Activated CD8-positive, alpha-beta T cell treated with anti-CD3 and anti-CD28 coated beads, Interleukin-2, amount 10 ng/mL, durations not matched to agents 7 days and 5 days (primary cell): ENCODE measurements at regions not wholly inside any gene's neighbourhood (a gene's known extent, or its start where the extent isn't known, plus 50 kb on each side); places are given as distances from the start of the nearest gene placed in this dataset.

Experiments
- ATAC-seq: fragments of 150-1000 bp; cut with Tn5 transposase; one replicate; pipeline ENCODE4 v1.10.0; 2021; ENCODE audit warnings: moderate library complexity
- CTCF ChIA-PET: fragments of 350-600 bp; sonication (Branson Sonifier 250); formaldehyde crosslinking; loops from one replicate; lab custom pipeline; 2021; ENCODE audit warnings: antibody characterized with exemption; lab: Charles Lee
- POLR2A ChIA-PET: fragments of 350-600 bp; sonication (Branson Sonifier 250); formaldehyde crosslinking; loops from one replicate; lab custom pipeline; 2021; ENCODE audit warnings: antibody characterized with exemption; lab: Charles Lee
- DNase-seq: peaks from one replicate; pipeline ENCODE4 v3.0.0-alpha.2; 2020
- H3K27ac Mint-ChIP-seq: one replicate; pipeline ENCODE4 v1.8.0; 2021; ENCODE audit warnings: mild to moderate bottlenecking, mixed read lengths
- H3K27me3 Mint-ChIP-seq: one replicate; pipeline ENCODE4 v1.8.0; 2021; ENCODE audit warnings: low read depth, mixed read lengths
- H3K36me3 Mint-ChIP-seq: one replicate; pipeline ENCODE4 v1.8.0; 2021; ENCODE audit warnings: low read depth, mixed read lengths
- H3K4me1 Mint-ChIP-seq: one replicate; pipeline ENCODE4 v1.8.0; 2021; ENCODE audit warnings: low read depth, mixed read lengths
- H3K4me3 Mint-ChIP-seq: one replicate; pipeline ENCODE4 v1.8.0; 2021; ENCODE audit warnings: mild to moderate bottlenecking, mixed read lengths
- H3K9me3 Mint-ChIP-seq: one replicate; pipeline ENCODE4 v1.8.0; 2022; ENCODE audit warnings: mixed read lengths; ENCODE audit not compliant: insufficient read depth

GRCh38 chr1:30650038-30650967 is 73.1 kb downstream of the MATN1 start:
- peaks cover 11% of the 10 kb centered on the region for H3K27me3 Mint-ChIP-seq
- ChIA-PET POLR2A (no interaction called here), CTCF (no interaction called here)
- peaks cover 2% of the 10 kb centered on the region for H3K36me3 Mint-ChIP-seq
- ATAC-seq (no peak), DNase-seq (no peak)
- no peaks in the 10 kb centered on the region for H3K9me3 Mint-ChIP-seq
- H3K27ac Mint-ChIP-seq: peak overlapping the region; percentile 21
- H3K4me1 Mint-ChIP-seq: no peaks in the 10 kb centered on the region
- H3K4me3 Mint-ChIP-seq: no peak overlapping the region

DNA sequence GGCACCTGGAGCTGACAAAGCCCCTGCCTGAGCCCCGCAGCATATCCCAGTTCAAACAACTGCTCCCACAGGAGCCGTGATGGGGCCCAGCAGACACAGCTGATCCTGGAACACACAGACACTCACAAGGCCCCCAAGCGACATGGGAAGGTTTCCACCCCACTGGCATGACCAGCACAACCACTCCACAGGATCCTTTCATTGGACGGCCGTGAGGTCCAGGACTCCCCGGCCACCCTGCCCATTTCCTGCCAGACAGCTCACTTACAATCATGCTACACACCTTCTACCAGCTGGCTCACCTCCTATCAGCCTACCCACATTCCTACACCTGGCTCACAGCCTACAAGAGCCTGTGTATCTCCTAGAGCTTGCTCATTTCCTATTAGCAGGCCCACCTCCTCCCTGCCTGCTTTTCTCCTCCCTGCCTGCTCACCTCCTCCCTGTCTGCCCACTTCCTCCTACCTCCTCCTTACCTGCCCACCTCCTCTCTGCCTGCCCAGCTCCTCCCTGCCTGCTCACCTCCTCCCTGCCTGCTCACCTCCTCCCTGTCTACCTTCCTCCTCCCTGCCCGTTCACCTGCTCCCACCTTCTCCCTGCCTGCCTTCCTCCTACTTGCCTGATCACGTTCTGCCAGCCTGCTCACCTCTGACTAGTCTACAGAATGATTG is 73.9 kb downstream of the MATN1 start:
- DNase-seq (no peak), ATAC-seq (no peak)
- H3K9me3 Mint-ChIP-seq: no peaks in the 10 kb centered on the region
- ChIA-PET CTCF (no interaction called here), POLR2A (no interaction called here)
- H3K27me3 Mint-ChIP-seq: peaks cover 11% of the 10 kb centered on the region
- H3K27ac Mint-ChIP-seq: no peak overlapping the region
- no peaks in the 10 kb centered on the region for H3K36me3 Mint-ChIP-seq
- no peak overlapping the region for H3K4me3 Mint-ChIP-seq
- no peaks in the 10 kb centered on the region for H3K4me1 Mint-ChIP-seq

GRCh38 chr1:30648408-30649000 is 74.9 kb downstream of the MATN1 start:
- Mint-ChIP-seq H3K27ac (no peak overlapping the region), H3K27me3 (peaks cover 11% of the 10 kb centered on the region), H3K4me1 (no peaks in the 10 kb centered on the region), H3K4me3 (no peak overlapping the region), H3K36me3 (no peaks in the 10 kb centered on the region), H3K9me3 (no peaks in the 10 kb centered on the region)
- CTCF ChIA-PET: no interaction called here
- no peak for ATAC-seq
- POLR2A ChIA-PET: no interaction called here
- DNase-seq: no peak

DNA sequence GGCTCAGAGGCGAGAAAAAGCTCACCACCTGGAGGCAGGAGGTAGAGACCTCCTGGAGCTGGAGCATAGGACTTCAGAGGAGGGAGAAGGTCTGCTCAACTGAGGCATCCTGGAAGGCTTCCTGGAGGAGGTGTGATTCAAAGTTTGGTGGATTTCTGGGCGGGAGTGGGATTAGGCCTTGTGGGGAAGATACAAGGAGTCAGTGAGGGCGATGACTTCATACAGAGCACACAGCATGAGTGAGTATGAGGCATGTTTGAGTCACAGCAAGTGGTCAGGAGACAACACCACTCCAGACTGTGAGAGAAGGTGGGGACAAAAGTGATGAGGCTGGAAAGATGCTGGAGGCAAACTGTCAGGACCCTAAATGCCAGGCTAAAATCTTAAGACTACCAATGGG is 77.6 kb downstream of the MATN1 start:
- POLR2A ChIA-PET: no interaction called here
- DNase-seq: no peak

DNA sequence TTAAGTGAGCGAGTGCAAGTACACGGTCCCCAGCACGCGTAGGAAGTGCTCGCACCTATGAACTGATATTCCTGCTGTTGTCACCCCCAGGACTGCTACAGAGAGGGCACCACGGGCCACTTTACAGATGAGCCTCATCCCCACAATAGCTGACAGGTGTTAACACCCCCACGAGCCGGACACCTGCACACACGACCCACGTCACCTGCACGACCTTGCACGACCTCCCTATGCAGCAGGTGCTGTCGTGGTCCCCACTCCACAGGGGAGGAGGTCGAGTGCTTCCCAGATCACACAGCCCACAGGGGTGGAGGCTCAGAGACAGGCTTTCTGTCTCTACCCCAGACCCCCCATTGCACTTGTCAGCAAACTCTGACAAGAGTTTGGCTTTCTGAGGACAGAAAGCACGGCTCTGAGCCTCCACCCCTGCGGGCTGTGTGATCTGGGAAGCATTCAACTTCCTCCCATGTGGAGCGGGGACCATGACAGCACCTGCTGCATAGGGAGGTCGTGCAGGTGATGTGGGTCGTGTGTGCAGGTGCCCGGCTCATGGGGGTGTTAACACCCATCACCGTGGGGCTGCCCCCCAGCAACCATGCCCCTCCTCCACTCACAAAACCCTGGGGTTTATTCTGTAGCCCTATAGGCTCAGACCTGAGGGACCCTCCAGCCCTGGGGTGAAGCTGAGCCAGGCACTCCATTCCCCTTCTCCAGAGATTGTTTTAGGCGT is 80.8 kb downstream of the MATN1 start:
- ChIA-PET POLR2A (no interaction called here), CTCF (no interaction called here)
- Mint-ChIP-seq H3K4me3 (no peak overlapping the region), H3K4me1 (no peaks in the 10 kb centered on the region), H3K27me3 (no peaks in the 10 kb centered on the region), H3K27ac (no peak overlapping the region), H3K36me3 (no peaks in the 10 kb centered on the region), H3K9me3 (no peaks in the 10 kb centered on the region)
- no peak for DNase-seq
- no peak for ATAC-seq

More for the DNA sequence above, 77.6 kb downstream of the MATN1 start:
- Mint-ChIP-seq H3K4me3 (no peak overlapping the region), H3K9me3 (no peaks in the 10 kb centered on the region), H3K27ac (no peak overlapping the region), H3K36me3 (no peaks in the 10 kb centered on the region), H3K4me1 (no peaks in the 10 kb centered on the region), H3K27me3 (peaks cover 8% of the 10 kb centered on the region)
- no peak for ATAC-seq
- CTCF ChIA-PET: no interaction called here

GRCh38 chr1:30641572-30642353 is 81.6 kb downstream of the MATN1 start:
- H3K9me3 Mint-ChIP-seq: no peaks in the 10 kb centered on the region
- H3K4me3 Mint-ChIP-seq: no peak overlapping the region
- POLR2A ChIA-PET: no interaction called here

DNA sequence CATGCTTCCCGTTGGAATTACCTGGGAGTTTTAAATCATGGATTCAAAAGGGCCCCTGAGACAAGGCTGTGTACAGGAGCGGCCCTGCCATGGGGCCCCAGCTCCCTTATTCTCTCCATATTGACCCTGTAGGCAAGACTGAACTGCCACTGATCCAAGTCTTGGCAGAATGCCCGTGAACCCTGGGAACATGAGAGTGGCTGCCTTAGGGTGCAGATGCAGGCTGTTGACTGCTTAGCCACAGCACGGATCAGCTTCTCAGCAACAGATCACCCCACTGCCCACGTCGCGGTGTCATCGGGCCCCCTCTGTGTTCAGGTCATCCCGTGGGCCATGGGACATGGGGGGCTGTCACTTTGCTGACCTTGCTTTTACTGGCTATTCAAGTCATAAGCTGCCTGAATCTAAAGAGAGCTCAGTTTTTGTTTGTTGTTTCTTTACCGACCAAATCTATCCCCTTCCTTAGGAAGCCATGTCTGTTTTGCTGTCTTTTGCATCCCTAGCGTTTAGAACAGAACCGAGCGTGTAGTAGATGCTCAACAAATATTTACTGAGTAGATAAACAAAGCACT is 83.4 kb downstream of the MATN1 start:
- Mint-ChIP-seq H3K4me1 (no peaks in the 10 kb centered on the region), H3K27ac (no peak overlapping the region)
- CTCF ChIA-PET: interaction anchor here (0.6 to 0.8 kb wide), 2 partner anchors 77 to 161 kb away, joined by 3 read pairs; no protein-coding TSS in a partner anchor

More at GRCh38 chr1:30641572-30642353, 81.6 kb downstream of the MATN1 start:
- CTCF ChIA-PET: interaction anchor here (0.7 kb wide), 1 partner anchor 138 kb away, joined by 3 read pairs; no protein-coding TSS in a partner anchor
- H3K36me3 Mint-ChIP-seq: no peaks in the 10 kb centered on the region
- ATAC-seq (no peak), DNase-seq (no peak)
- no peaks in the 10 kb centered on the region for H3K4me1 Mint-ChIP-seq
- no peak overlapping the region for H3K27ac Mint-ChIP-seq
- no peaks in the 10 kb centered on the region for H3K27me3 Mint-ChIP-seq

DNA sequence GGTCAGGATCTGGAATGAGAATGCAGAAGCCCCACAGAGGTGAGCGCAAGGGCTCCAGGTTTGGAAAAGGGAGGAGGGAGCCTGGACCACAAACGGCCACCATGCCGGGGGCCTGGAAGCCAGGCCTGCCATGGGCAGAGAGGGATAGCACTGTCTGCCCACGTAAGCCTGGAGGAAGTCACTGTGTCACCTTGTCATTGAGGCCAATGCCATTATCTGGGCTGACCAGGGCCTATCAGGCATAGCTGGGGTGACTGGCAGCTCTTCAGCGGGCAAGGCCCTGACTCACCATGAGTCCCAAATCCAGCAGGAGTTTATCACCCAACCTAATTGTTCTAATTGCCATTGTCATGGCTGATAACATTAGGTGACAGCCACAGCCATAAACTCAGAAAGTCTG is 84.6 kb downstream of the MATN1 start:
- ChIA-PET POLR2A (interaction anchor here (0.6 kb wide), 1 partner anchor 234 kb away, joined by 3 read pairs; no protein-coding TSS in a partner anchor), CTCF (no interaction called here)
- no peaks in the 10 kb centered on the region for H3K4me1 Mint-ChIP-seq
- DNase-seq (no peak), ATAC-seq (no peak)
- H3K27me3 Mint-ChIP-seq: no peaks in the 10 kb centered on the region
- no peaks in the 10 kb centered on the region for H3K9me3 Mint-ChIP-seq
- no peak overlapping the region for H3K4me3 Mint-ChIP-seq
- H3K27ac Mint-ChIP-seq: no peak overlapping the region
- H3K36me3 Mint-ChIP-seq: no peaks in the 10 kb centered on the region

More for the DNA sequence above, 83.4 kb downstream of the MATN1 start:
- Mint-ChIP-seq H3K27me3 (no peaks in the 10 kb centered on the region), H3K4me3 (no peak overlapping the region), H3K36me3 (no peaks in the 10 kb centered on the region), H3K9me3 (no peaks in the 10 kb centered on the region)
- DNase-seq: no peak
- POLR2A ChIA-PET: no interaction called here
- ATAC-seq: no peak

GRCh38 chr1:30638086-30638485 is 85.3 kb downstream of the MATN1 start:
- Mint-ChIP-seq H3K36me3 (no peaks in the 10 kb centered on the region), H3K27ac (no peak overlapping the region), H3K27me3 (no peaks in the 10 kb centered on the region), H3K4me1 (no peaks in the 10 kb centered on the region), H3K9me3 (no peaks in the 10 kb centered on the region), H3K4me3 (no peak overlapping the region)
- ATAC-seq (no peak), DNase-seq (no peak)
- CTCF ChIA-PET: no interaction called here
- POLR2A ChIA-PET: interaction anchor here (0.6 kb wide), 1 partner anchor 235 kb away, joined by 3 read pairs; no protein-coding TSS in a partner anchor

DNA sequence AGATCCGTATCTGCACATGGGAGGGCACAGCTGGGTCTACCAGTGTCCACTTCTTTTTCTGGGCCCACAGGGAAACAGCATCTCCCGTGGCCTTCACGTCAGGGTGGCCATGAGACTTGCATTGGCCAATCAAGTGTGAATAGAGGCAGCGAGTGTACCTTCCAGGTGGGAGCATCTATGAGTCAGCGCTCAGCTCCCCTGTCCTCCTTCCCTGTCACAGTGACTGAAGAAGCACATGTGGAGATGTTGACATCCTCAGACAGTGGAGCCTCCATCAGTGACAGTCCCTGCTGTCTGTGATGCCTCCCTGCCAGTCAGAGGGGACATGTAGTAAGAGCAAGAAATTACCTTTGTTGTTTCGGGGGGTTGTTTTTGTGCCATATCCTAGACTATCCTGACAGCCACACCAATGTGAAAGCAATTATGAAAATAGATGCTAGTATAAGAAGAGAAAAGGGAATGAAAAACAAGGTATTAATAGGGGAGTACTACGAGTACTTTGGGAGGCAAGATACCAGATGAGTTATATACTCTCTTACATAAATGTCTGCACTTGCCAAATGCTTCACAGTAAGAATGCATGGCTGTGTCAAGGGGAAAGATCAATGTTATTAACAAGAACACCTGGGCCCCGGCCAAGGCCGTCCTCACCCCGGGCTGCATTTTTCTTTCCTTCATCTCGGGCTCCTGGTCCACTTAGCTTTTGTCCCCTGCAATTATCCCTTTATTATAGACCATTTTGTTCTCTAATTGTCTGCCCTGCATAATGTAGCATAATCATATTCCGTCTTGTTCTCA is 86.0 kb downstream of the MATN1 start:
- DNase-seq (no peak), ATAC-seq (no peak)
- H3K9me3 Mint-ChIP-seq: no peaks in the 10 kb centered on the region
- CTCF ChIA-PET: no interaction called here
- H3K4me1 Mint-ChIP-seq: no peaks in the 10 kb centered on the region
- H3K27me3 Mint-ChIP-seq: no peaks in the 10 kb centered on the region
- H3K36me3 Mint-ChIP-seq: no peaks in the 10 kb centered on the region
- H3K4me3 Mint-ChIP-seq: no peak overlapping the region
- no peak overlapping the region for H3K27ac Mint-ChIP-seq
- POLR2A ChIA-PET: no interaction called here
